Left lung (tissue), 4 donors: ENCODE measurements at regions not wholly inside any gene's neighbourhood (a gene's known extent, or its start where the extent isn't known, plus 50 kb on each side); places are given as distances from the start of the nearest gene placed in this dataset.
A peak's percentile ranks its signal among the peaks of the same experiment; 100 is the strongest.

Experiments used
- ATAC-seq: fragments of 200-7000 bp; cut with Tn5 transposase; one replicate; pipeline ENCODE4 v1.9.1; 2020; ENCODE audit warnings: moderate library complexity
- DNase-seq, 4 donors: peaks; one replicate each; pipeline ENCODE4 v3.0.0-alpha.2; 2013 to 2020
- H3K27ac ChIP-seq, 2 donors: fragments of 200-600 bp; sonication (generic) in 1 of 2; one replicate each; pipeline versions ENCODE4 v1.5.0 to v1.8.0; 2020 to 2021
- H3K27me3 ChIP-seq, 2 donors: fragments of 200-600 bp; sonication (generic) in 1 of 2; one replicate each; pipeline versions ENCODE4 v1.5.0 to v1.8.0; 2020 to 2021
- H3K36me3 ChIP-seq, 2 donors: fragments of 200-600 bp; sonication (generic) in 1 of 2; one replicate each; pipeline versions ENCODE4 v1.5.0 to v1.8.0; 2020 to 2021
- H3K4me1 ChIP-seq, 2 donors: fragments of 200-600 bp; one replicate each; pipeline ENCODE4 v1.8.0; 2021
- H3K4me3 ChIP-seq, 2 donors: fragments of 200-600 bp; sonication (generic) in 1 of 2; one replicate each; pipeline versions ENCODE4 v1.5.0 to v1.8.0; 2020 to 2021; ENCODE audit warnings: mild to moderate bottlenecking in 1 of 2
- H3K9me3 ChIP-seq, 2 donors: fragments of 200-600 bp; sonication (generic) in 1 of 2; one replicate each; pipeline versions ENCODE4 v1.5.0 to v1.8.0; 2020 to 2021
- CTCF ChIP-seq, 2 donors: fragments of 200-600 bp; sonication (generic) in 1 of 2; IDR thresholded peaks; one replicate each; pipeline versions ENCODE4 v1.5.0 to v1.8.0; 2021; ENCODE audit warnings: antibody characterized with exemption in 2 of 2
- intact Hi-C, 2 donors: fragments of 100-400 bp; cut with DNase I; formaldehyde crosslinking; loops; one replicate each; pipeline versions ENCODE4 v1.11.2 to v1.14.2; 2022
- donor health status: DM: no; HTN: yes; CAD: no.
- donor health status: DM: no; HTN: no; CAD: no.

DNA sequence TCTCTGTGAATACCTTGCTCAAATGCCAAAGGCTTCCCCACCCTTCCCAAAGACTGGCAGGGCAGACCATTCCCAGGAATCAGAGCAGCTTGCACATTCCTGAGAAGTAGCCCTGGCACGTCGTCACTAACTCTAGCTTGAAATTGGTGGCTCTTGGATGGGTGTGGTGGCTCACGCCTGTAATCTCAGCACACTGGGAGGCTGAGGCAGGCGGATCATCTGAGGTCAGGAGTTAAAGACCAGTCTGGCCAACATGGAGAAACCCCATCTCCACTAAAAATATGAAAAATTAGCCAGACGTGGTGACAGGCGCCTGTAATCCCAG, 108.2 kb upstream of the MPP7 start:
- H3K27me3 ChIP-seq = no peaks in the 10 kb centered on the region
- H3K9me3 ChIP-seq = peaks cover 0 to 3% of the 10 kb centered on the region in 2 donors
- DNase-seq = no peak
- no peak for TF ChIP-seq CTCF (IDR thresholded peaks at IDR 0.05)
- no peaks in the 10 kb centered on the region for H3K4me1 ChIP-seq
- H3K4me3 ChIP-seq = no peak overlapping the region
- ATAC-seq = no peak
- H3K36me3 ChIP-seq = no peaks in the 10 kb centered on the region
- intact Hi-C loops = no loop called here
- H3K27ac ChIP-seq = no peak overlapping the region

DNA sequence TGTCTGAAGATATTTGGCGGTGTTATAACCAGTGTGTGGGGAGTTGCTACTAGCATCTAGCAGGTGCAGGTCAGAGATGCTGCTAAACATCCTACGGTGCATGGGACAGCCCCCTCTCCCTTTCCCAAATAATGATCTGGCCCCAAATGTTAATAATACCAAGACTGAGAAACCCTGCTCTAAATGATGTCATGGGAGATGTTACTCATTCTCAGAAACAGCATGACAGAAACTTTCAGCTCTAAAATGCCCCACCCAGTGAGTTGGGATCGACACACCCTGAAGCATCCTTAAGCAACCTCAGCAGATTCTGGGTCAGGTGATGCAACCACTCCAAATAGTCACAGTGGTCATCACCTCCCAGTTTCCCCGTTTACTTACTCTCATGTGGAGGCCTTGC, 108.8 kb upstream of the MPP7 start:
- ATAC-seq = peak; percentile 28
- Histone ChIP-seq H3K36me3 (no peaks in the 10 kb centered on the region), H3K4me3 (no peak overlapping the region), H3K27me3 (no peaks in the 10 kb centered on the region), H3K9me3 (peaks cover 0 to 3% of the 10 kb centered on the region in 2 donors), H3K4me1 (no peaks in the 10 kb centered on the region), H3K27ac (no peak overlapping the region)
- intact Hi-C loops = no loop called here
- no peak for DNase-seq
- TF ChIP-seq CTCF (IDR thresholded peaks at IDR 0.05) = no peak

- TF ChIP-seq CTCF (IDR thresholded peaks at IDR 0.05) = no peak
- DNase-seq = no peak
- H3K4me1 ChIP-seq = no peaks in the 10 kb centered on the region
These were observed 114.8 kb upstream of the WAC start for GRCh38 chr10:28418069-28418468.

DNA sequence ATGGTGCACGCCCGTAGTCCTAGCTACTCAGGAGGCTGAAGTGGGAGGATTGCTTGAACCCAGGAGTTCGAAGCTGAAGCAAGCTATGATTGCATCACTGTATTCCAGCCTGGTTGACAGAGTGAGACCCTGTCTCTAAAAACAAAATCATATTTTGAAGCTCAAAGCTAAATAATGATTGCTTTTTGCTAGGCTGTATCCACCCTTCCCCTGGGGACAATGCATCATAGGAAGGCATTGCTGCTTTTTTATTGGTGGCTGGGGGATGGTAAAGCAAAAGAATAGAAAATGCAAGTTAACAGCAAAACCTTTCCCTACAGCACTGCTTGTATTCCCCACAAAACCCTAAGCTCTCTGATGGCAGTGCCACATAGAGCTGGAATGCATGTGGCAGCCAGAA, 107.5 kb upstream of the WAC start:
- Histone ChIP-seq H3K36me3 (no peaks in the 10 kb centered on the region), H3K4me3 (no peak overlapping the region), H3K4me1 (no peaks in the 10 kb centered on the region), H3K9me3 (no peaks in the 10 kb centered on the region), H3K27me3 (no peaks in the 10 kb centered on the region), H3K27ac (no peak overlapping the region)
- ATAC-seq = no peak
- no peak for DNase-seq
- no peak for TF ChIP-seq CTCF (IDR thresholded peaks at IDR 0.05)
- intact Hi-C loops = no loop called here

More at GRCh38 chr10:28418069-28418468, 114.8 kb upstream of the WAC start:
- Histone ChIP-seq H3K27ac (no peak overlapping the region), H3K9me3 (peaks cover 0 to 3% of the 10 kb centered on the region in 2 donors), H3K36me3 (no peaks in the 10 kb centered on the region), H3K4me3 (no peak overlapping the region), H3K27me3 (no peaks in the 10 kb centered on the region)
- intact Hi-C loops = no loop called here
- no peak for ATAC-seq

DNA sequence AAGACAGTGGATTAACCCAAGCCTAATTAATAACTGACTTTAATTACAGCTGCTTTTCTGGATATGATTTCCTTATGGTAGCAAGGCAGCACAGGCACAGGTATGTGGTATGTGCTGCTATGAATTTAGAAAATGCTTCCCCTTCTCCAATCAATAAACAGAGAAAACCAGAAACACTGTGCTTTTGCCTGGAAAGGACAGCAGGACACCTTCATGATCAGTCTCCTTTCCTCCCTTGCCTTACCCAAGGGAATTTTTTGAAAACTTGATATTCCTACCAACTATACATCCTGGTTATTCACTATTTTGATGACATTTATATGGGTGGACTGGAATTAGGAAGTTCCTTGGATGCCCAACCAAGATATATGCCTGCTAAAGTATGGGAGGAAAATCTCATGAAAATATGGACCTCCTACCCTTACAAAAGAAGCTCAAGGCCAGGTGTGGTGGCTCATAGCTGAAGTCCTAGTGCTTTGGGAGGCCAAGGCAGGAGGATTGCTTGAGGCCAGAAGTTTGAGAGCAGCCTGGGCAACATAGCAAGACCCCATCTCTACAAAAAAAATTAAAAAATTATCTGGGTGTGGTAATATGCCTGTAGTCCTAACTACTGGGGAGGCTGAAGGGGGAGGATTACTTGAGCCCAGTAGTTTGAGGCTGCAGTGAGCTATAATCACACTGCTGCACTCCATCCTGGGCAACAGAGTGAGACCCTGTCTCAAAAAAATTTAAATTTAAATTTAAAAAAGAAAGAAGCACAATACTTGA, 106.3 kb upstream of the WAC start:
- DNase-seq = no peak
- no peak overlapping the region for H3K4me3 ChIP-seq

More for the DNA sequence above, 106.3 kb upstream of the WAC start:
- H3K4me1 ChIP-seq = no peaks in the 10 kb centered on the region
- no peak overlapping the region for H3K27ac ChIP-seq
- no peak for ATAC-seq
- TF ChIP-seq CTCF (IDR thresholded peaks at IDR 0.05) = no peak
- no peaks in the 10 kb centered on the region for H3K36me3 ChIP-seq
- no peaks in the 10 kb centered on the region for H3K27me3 ChIP-seq
- intact Hi-C loops = no loop called here
- no peaks in the 10 kb centered on the region for H3K9me3 ChIP-seq
